ENCODE measurements at regions not wholly inside any gene's neighbourhood (a gene's known extent, or its start where the extent isn't known, plus 50 kb on each side); places are given as distances from the start of the nearest gene placed in this dataset.

DNA sequence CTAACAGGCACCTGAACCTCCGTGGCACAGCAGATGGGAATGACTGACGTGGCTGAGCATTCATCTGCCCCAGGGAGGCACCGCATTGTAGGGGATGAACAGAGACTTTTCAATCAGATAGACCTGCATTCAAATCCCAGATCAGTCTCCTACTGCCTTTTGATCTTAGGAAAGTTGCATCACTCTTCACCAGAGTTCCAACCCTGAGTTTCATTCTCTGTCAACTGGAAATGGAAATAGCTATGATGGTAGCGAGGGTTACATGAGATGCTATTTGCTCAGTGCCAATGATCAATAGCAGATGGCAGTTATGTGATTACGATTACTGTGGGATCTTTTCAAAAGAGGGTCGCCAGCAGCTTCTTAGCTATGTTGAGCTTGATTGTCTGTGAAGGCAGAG is 189.3 kb upstream of the RFC3 start:
- DNase-seq (ENCODE audit: low read depth) = no peak

- no peak for DNase-seq (ENCODE audit: low read depth)
Observed at GRCh38 chr13:33629605-33630360, 188.2 kb upstream of the RFC3 start.

DNA sequence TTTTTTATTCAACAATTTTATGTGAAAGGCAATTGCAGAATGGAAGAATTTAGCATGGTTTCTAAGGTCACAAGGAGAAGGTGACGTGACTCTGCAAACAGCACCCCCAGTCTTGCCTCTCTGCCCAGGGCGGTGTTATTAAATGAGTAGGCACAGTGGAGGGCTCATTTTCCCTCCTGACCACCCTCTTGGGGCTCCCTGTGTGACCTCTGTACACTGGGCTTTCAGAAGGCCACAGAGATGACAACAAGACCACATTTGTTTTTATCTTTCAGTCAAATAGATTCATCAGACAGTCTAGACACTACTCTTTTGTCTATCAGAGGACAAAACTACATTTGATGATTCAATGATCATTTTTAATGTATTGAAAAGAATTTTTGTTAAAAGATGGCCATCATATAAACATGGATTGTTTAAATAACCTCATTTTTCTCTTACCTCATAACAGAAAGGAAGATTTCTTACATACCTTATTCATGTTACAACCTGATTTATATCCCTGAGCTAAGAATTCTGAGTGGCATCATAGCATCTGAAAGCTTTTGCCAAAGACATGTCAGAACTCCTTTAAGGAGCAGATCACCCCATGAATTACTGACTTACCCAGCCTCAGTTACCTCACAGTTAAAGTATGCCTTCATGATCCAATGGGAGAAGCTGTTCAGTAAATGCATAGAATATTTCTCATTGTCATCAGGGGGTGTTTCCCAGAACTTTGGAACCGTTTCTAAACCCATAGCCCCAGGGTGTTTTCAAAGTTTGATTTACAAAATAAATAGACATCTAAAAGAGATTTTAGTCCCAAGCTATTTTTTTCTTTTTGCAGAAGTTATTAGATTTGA is 184.0 kb upstream of the RFC3 start:
- no peak for DNase-seq (ENCODE audit: low read depth)

GRCh38 chr13:33634546-33634982 is 183.4 kb upstream of the RFC3 start:
- no peak for DNase-seq (ENCODE audit: low read depth)

DNA sequence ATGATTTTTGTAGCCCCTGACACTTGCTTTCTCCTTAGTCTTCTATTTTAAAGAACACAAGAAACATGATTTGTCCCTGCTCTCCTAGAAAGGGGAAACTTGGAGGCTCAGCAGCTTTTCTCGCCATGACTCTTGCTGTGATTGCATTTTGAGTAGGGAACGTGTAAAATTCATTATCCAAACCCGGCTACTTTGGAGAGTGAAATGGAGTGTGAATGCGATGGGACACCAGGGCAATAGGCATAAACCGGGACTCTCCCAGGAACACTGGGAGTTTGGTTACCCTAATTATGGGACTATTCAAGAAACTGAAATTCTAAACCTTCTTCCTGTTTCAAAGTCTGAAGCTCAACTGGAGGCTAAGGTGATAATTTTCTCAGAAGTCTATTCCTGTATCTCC is 181.7 kb upstream of the RFC3 start:
- DNase-seq (ENCODE audit: low read depth) = no peak

GRCh38 chr13:33636955-33637670 is 180.8 kb upstream of the RFC3 start:
- no peak for DNase-seq (ENCODE audit: low read depth)

DNA sequence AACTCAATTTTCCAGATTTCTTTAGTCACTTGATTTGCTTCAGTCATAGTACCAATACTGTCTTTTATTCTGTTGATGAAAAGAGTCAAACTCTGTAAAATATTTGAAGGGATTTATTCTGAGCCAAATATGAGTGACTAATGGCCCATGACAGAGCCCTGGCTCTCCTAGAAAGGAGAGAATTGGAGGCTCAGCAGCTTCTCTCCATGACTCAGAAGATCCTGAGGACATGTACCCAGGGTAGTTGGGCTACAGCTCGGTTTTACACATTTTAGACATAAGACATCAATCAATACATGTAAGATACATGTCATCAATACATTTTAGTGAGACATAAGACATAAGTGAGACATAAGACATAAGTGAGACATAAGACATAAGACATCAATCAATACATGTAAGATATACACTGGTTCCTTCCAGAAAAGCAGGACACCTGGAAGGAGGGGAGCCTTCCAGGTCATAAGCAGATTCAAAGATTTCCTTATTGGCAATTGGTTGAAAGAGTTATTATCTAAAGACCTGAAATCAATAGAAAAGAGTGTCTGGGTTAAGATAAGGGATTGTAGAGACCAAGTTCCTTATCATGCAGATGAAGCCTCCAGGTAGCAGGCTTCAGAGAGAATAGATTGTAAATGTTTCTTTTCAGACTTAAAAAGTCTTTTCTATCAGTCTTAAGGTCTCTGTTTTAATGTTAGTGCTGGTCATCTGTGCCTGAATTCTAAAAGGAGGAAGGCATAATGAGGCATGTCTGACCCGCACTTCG is 179.8 kb upstream of the RFC3 start:
- no peak for DNase-seq (ENCODE audit: low read depth)

DNA sequence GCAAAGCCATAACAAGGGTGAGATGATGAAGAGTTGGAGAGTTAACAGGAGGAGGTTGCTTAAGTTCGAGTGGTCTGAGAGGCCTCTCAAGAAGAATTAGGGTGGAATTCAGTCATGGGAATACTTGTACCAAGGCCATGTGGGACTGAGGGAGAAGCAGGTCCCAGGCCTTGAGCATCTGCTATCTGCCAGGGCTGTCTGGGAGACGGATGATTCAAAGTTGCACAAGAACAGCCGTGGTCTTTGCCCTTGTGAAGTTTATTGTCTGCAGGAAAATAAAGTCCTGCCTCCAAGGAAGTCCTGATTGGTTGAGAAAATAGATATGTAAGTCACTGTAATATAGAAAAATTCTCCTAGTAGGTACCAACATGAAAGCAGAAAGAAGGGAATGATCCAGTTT is 178.8 kb upstream of the RFC3 start:
- no peak for DNase-seq (ENCODE audit: low read depth)

DNA sequence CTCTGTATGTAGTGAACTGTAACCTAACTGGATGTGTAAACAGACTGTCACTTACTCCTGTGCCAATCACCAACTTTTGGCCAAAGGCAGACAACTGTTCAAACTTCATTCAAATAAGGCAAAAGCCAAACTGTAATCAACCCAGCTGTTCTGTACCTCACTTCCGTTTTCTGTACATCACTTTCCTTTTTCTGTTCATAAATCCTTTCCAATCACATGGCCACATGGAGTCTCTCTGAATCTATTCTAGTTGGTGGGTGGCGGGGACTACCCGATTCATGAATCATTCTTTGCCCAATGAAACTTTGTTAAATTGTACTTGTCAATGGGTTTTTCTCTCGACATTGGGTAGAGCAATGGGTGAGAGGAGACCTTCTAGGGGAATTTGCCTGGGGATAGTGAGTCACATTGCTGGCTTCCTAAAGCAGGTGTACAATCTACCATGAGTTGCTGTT is 178.3 kb upstream of the RFC3 start:
- no peak for DNase-seq (ENCODE audit: low read depth)

- no peak for DNase-seq (ENCODE audit: low read depth)
Observed at GRCh38 chr13:33640832-33641231, 177.1 kb upstream of the RFC3 start.

GRCh38 chr13:33642374-33643065 is 175.4 kb upstream of the RFC3 start:
- no peak for DNase-seq (ENCODE audit: low read depth)

- DNase-seq (ENCODE audit: low read depth) = no peak
Observed at GRCh38 chr13:33644581-33645543, 173.1 kb upstream of the RFC3 start.

DNA sequence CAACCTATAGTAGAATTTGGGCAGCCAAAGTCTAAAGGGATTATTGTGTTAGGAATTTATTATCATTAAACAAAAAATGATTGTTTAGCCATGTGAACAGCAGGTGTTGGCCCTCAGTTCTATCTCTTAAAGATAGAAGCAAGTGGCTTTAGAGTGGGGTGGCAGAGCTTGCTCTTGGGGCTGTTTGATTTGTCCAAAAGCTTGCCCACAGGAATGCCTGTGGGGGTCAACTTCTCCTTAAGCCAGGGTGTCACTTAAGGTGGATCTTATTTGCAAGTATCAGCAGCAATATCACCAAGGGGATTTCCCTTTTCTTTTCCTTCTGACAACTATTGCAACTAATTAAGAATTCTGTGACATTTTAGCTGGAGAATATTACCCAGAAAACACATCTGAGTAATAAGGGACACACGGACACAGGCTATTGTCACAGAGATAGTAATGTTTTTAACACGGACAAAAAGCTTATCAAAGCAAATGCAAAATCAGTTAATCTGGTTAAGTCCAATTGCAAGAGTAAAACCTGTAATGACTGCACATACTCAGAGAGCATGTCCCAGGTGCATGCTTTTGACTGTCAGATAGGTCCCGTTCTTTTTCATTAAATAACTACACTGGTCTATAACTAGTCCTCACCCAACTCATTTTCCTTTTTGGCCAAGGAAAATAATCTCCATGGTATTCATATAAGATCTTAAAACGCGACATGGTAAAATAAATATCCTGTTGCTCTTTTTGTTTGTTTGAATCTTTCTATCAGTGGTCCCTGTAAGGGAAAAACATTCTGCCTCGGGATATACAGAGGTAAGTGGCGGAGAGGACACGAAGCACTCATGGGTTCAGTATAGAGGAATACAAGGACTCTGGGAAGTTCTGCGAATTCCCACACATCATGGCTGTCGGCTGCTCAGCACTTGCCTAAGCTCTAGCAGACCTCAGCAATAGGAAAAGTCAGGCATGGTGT is 172.1 kb upstream of the RFC3 start:
- no peak for DNase-seq (ENCODE audit: low read depth)

DNA sequence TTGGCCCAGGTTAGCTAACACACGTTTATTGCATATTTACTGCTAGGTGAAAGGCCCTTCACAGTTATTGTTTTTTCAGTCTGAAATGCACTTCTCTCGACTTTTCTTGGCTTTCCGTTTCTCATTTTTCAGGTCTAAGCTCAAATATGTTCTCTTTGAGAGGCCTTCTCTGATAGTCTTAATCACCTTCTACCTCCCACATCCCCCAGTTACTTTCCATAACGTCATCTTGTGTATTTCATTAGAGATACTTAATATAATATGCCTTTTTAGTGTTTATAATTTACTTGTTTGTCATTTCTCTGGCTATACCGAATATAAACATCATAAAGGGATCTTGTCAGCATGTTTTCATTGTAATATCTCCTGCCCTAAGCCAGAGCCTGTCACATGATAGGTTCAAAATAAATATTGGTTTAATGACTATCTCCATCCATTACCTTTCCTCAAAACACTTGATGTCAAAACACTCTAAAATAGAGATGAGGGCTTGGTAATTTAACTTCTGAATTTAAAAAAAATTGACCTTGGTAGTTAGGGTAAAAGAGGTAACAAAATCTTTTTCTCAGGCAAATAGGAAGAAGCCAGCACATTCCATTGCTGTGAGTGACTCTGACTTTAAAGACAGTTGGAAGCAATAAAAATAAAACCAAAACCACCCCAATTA is 168.6 kb upstream of the RFC3 start:
- no peak for DNase-seq (ENCODE audit: low read depth)

DNA sequence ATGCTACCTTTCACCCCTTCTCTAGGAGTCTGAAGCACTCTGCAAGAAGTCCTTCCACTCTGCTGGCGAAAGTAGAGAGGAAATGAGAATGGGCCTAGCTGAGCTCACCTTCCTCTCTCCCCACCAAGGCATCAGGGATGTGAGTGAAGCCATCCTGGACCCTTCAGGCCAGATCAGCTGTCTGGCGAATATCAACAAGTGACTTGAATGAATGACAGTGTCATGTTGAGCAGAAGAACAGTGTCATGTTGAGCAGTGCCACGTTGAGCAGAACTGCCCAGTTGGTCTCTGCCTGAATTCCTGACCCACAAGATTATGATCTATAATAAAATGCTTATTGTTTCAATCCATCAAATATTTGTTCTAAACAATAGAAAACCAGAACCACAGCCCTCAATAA is 166.2 kb upstream of the RFC3 start:
- no peak for DNase-seq (ENCODE audit: low read depth)

- DNase-seq (ENCODE audit: low read depth) = no peak
Observed at GRCh38 chr13:33657274-33657673, 160.7 kb upstream of the RFC3 start.

DNA sequence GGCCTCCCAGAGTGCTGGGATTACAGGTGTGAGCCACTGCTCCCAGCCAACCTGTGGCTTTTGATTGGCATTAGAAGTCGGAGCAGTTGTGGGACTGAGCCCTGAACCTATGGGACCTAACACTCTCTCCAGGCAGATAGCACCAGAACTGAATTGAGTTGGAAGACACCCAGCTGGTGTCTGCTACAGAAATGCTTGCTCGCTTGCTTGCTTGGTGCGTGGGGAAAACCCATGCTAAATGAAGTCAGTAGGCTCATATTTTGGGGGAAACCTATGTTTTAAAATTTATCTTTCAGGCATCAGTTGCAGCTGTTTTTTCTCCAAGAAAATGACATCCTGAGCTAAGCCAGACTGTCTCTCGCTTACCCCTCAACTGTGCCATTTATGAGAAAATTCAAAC is 158.5 kb upstream of the RFC3 start:
- DNase-seq (ENCODE audit: low read depth) = no peak

DNA sequence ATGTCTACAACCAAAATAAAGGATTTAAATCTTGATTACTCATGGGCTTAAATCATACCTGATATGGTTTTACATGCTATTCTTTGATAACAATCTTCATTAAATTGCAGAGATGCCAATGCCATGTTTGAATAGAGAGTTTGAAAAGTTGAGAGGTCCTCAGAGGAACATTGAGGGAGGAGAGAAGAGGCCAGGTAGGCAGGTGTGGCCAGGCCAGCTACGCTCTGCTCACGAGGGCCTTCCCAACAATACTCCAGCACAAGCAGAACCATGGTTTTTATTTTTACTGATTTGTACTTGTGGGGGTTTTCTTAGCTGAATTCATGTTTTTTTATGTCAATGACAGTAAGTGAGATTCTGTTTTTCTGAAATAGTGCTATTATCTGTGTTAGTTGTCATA is 158.1 kb upstream of the RFC3 start:
- no peak for DNase-seq (ENCODE audit: low read depth)

All from T-helper 22 cell (primary cell).